ENCODE measurements at regions not wholly inside any gene's neighbourhood (a gene's known extent, or its start where the extent isn't known, plus 50 kb on each side); places are given as distances from the start of the nearest gene placed in this dataset.

- Histone ChIP-seq H3K27me3 (no peaks in the 10 kb centered on the region), H3K27ac (no peak overlapping the region)
- 97% methylated on average over 3 of the region's 3 CpGs for WGBS
Observed at GRCh38 chr2:149953627-149954026, 366.1 kb upstream of the MMADHC start.

GRCh38 chr2:149931486-149931885 lies 343.9 kb upstream of the MMADHC start:
- no peaks in the 10 kb centered on the region for H3K4me1 ChIP-seq
- H3K27me3 ChIP-seq: no peaks in the 10 kb centered on the region
- no peak overlapping the region for H3K27ac ChIP-seq
- WGBS: 65% methylated on average over 1 of the region's 1 CpG
- TF ChIP-seq EP300 (IDR thresholded peaks at IDR 0.05) (no peak), POLR2A (IDR thresholded peaks at IDR 0.05) (no peak), POLR2AphosphoS5 (IDR thresholded peaks at IDR 0.05) (no peak), CTCF (IDR thresholded peaks at IDR 0.05) (no peak)
- no peaks in the 10 kb centered on the region for H3K9me3 ChIP-seq
- H3K4me3 ChIP-seq: no peak overlapping the region
- no peak for DNase-seq (ENCODE audit: low spot score in 2 of 2)
- no peaks in the 10 kb centered on the region for H3K36me3 ChIP-seq

More at GRCh38 chr2:149953627-149954026, 366.1 kb upstream of the MMADHC start:
- Histone ChIP-seq H3K9me3 (no peaks in the 10 kb centered on the region), H3K36me3 (no peaks in the 10 kb centered on the region), H3K4me3 (no peak overlapping the region), H3K4me1 (no peaks in the 10 kb centered on the region)
- DNase-seq (ENCODE audit: low spot score in 2 of 2): no peak
- no peak for TF ChIP-seq CTCF (IDR thresholded peaks at IDR 0.05)

GRCh38 chr2:149928011-149928410 lies 340.4 kb upstream of the MMADHC start:
- Histone ChIP-seq H3K27me3 (no peaks in the 10 kb centered on the region), H3K9me3 (no peaks in the 10 kb centered on the region), H3K36me3 (no peaks in the 10 kb centered on the region), H3K4me1 (no peaks in the 10 kb centered on the region), H3K4me3 (no peak overlapping the region), H3K27ac (no peak overlapping the region)
- TF ChIP-seq CTCF (IDR thresholded peaks at IDR 0.05): no peak
- TF ChIP-seq EP300 (IDR thresholded peaks at IDR 0.05): no peak
- TF ChIP-seq POLR2AphosphoS5 (IDR thresholded peaks at IDR 0.05): no peak
- TF ChIP-seq POLR2A (IDR thresholded peaks at IDR 0.05): no peak
- WGBS: 19% methylated on average over 2 of the region's 2 CpGs
- DNase-seq (ENCODE audit: low spot score in 2 of 2): no peak

- 74% methylated on average over 2 of the region's 2 CpGs for WGBS
- Histone ChIP-seq H3K36me3 (no peaks in the 10 kb centered on the region), H3K4me3 (no peak overlapping the region), H3K4me1 (no peaks in the 10 kb centered on the region), H3K9me3 (no peaks in the 10 kb centered on the region), H3K27ac (no peak overlapping the region), H3K27me3 (no peaks in the 10 kb centered on the region)
- no peak for TF ChIP-seq POLR2AphosphoS5 (IDR thresholded peaks at IDR 0.05)
- TF ChIP-seq CTCF (IDR thresholded peaks at IDR 0.05): no peak
- TF ChIP-seq EP300 (IDR thresholded peaks at IDR 0.05): no peak
- no peak for TF ChIP-seq POLR2A (IDR thresholded peaks at IDR 0.05)
- no peak for DNase-seq (ENCODE audit: low spot score in 2 of 2)
Observed at GRCh38 chr2:149926149-149926548, 338.6 kb upstream of the MMADHC start.

- 70% methylated on average over 3 of the region's 3 CpGs for WGBS
- no peaks in the 10 kb centered on the region for H3K4me1 ChIP-seq
- H3K4me3 ChIP-seq: no peak overlapping the region
- TF ChIP-seq CTCF (IDR thresholded peaks at IDR 0.05) (no peak), POLR2A (IDR thresholded peaks at IDR 0.05) (no peak), POLR2AphosphoS5 (IDR thresholded peaks at IDR 0.05) (no peak), EP300 (IDR thresholded peaks at IDR 0.05) (no peak)
- no peak overlapping the region for H3K27ac ChIP-seq
- no peak for DNase-seq (ENCODE audit: low spot score in 2 of 2)
- H3K36me3 ChIP-seq: no peaks in the 10 kb centered on the region
- no peaks in the 10 kb centered on the region for H3K27me3 ChIP-seq
- H3K9me3 ChIP-seq: no peaks in the 10 kb centered on the region
Observed at GRCh38 chr2:149924549-149925213, 337.1 kb upstream of the MMADHC start.

All from suprapubic skin (tissue), 4 donors.